Tibial nerve (tissue), 4 donors: ENCODE measurements at regions not wholly inside any gene's neighbourhood (a gene's known extent, or its start where the extent isn't known, plus 50 kb on each side); places are given as distances from the start of the nearest gene placed in this dataset.

Experiments
- DNase-seq, 2 donors: peaks; one replicate each; pipeline ENCODE4 v3.0.0-alpha.2; 2019; ENCODE audit warnings: low spot score in 2 of 2
- H3K27ac ChIP-seq, 4 donors: fragments of 200-600 bp; sonication (generic) in 3 of 4; one replicate each; pipeline ENCODE4 v1.5.1; 2017 to 2019; ENCODE audit warnings: mild to moderate bottlenecking in 1 of 4
- H3K27me3 ChIP-seq, 2 donors: fragments of 200-600 bp; sonication (generic) in 1 of 2; one replicate each; pipeline versions ENCODE4 v1.5.1 to v1.6.0; 2017 to 2019
- H3K36me3 ChIP-seq, 3 donors: fragments of 200-600 bp; sonication (generic); one replicate each; pipeline ENCODE4 v1.5.1; 2018 to 2019
- H3K4me1 ChIP-seq, 4 donors: fragments of 200-600 bp; sonication (generic) in 3 of 4; one replicate each; pipeline ENCODE4 v1.5.1; 2017 to 2019
- H3K4me3 ChIP-seq, 4 donors: fragments of 200-600 bp; sonication (generic) in 3 of 4; one replicate each; pipeline ENCODE4 v1.5.1; 2017 to 2019; ENCODE audit warnings: mild to moderate bottlenecking in 1 of 4, moderate library complexity in 1 of 4
- H3K9me3 ChIP-seq, 4 donors: fragments of 200-600 bp; sonication (generic) in 3 of 4; one replicate each; pipeline ENCODE4 v1.5.1; 2017 to 2019
- EP300 ChIP-seq, 2 donors: sonication (generic); formaldehyde crosslinking; IDR thresholded peaks; one replicate each; pipeline ENCODE4 v1.6.1; 2017; ENCODE audit warnings: antibody characterized with exemption in 2 of 2, mild to moderate bottlenecking in 1 of 2
- POLR2A ChIP-seq, 2 donors: fragments of 450-650 bp; IDR thresholded peaks; one replicate each; pipeline ENCODE4 v1.6.1; 2017; ENCODE audit warnings: antibody characterized with exemption in 2 of 2, mild to moderate bottlenecking in 2 of 2, moderate library complexity in 2 of 2
- WGBS, 2 donors: methylation state at CpG; one replicate each; pipeline ENCODE4 v1.1.5; 2018; 5-methylcytosine and 5-hydroxymethylcytosine counted together
- TF ChIP-seq, protein P1 (sequence below), 5 experiments: fragments of 200-600 bp in 3 of 5; fragments of 450-650 bp in 2 of 5; sonication (generic) in 3 of 5; IDR thresholded peaks; one replicate each; pipeline ENCODE4 v1.5.1; 2016 to 2019; ENCODE audit warnings: antibody characterized with exemption in 5 of 5, mild to moderate bottlenecking in 3 of 5, moderate library complexity in 2 of 5

DNA sequence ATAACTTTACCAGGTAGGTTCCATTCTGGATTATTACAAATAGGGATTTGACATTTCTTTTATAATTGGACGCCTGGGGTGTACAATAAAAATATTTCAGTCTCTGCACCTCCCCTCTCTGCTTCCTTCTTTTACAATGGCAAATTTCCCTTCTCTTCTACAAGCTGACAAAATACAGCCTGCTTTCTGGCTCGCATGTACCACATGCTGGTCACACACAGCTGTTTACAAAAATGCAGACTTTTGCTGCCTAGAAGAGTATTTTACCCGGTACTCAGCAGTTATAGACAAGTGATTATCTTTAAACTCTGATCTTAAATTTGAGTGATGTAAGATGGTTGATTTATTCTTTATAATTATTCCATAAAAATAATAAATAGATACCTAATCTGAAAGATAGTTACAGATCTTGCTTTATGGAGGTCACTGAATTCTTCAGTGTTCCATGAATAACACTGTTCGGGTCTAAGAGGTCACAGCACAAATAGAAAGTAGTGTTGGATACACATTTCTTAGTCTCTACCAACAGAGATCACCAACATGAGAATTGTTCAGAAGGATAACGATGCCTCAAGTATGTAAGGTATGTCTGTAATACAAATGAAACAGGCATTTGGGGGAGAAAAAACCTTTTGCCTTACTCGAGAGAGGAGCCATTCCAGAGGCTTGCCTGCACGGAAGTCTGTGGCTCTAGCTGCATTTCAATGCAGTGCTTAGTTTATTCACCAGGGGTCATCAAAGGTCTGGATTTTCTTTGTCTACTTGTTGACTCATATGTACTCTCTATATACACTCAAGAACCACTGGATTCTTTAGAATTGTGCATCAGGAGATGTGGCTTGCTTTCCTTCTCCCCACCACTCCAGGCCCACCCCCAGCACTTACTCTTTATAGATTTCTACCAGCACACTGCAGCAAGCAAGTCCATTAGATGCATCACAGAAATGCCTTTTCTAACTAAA, 206.6 kb upstream of the RFX3 start:
- TF ChIP-seq, protein P1, sequence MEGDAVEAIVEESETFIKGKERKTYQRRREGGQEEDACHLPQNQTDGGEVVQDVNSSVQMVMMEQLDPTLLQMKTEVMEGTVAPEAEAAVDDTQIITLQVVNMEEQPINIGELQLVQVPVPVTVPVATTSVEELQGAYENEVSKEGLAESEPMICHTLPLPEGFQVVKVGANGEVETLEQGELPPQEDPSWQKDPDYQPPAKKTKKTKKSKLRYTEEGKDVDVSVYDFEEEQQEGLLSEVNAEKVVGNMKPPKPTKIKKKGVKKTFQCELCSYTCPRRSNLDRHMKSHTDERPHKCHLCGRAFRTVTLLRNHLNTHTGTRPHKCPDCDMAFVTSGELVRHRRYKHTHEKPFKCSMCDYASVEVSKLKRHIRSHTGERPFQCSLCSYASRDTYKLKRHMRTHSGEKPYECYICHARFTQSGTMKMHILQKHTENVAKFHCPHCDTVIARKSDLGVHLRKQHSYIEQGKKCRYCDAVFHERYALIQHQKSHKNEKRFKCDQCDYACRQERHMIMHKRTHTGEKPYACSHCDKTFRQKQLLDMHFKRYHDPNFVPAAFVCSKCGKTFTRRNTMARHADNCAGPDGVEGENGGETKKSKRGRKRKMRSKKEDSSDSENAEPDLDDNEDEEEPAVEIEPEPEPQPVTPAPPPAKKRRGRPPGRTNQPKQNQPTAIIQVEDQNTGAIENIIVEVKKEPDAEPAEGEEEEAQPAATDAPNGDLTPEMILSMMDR (IDR thresholded peaks at IDR 0.05): peak; percentile 46 to 79 (median 73)
- TF ChIP-seq POLR2A (IDR thresholded peaks at IDR 0.05) (no peak), EP300 (IDR thresholded peaks at IDR 0.05) (no peak)
- Histone ChIP-seq H3K4me1 (peaks cover 0 to 20% (median 0%) of the 10 kb centered on the region in 4 donors), H3K4me3 (peak overlapping the region in 1 of 4 donors; percentile 9), H3K9me3 (no peaks in the 10 kb centered on the region), H3K36me3 (no peaks in the 10 kb centered on the region), H3K27me3 (no peaks in the 10 kb centered on the region), H3K27ac (peak overlapping the region in 3 of 4 donors; percentile 48 to 73 (median 60))
- peak in 1 of 2 donors; percentile 72 for DNase-seq
- whole genome bisulfite sequencing, 2 donors: 27 to 31% methylated on average over 7 of the region's 7 CpGs

DNA sequence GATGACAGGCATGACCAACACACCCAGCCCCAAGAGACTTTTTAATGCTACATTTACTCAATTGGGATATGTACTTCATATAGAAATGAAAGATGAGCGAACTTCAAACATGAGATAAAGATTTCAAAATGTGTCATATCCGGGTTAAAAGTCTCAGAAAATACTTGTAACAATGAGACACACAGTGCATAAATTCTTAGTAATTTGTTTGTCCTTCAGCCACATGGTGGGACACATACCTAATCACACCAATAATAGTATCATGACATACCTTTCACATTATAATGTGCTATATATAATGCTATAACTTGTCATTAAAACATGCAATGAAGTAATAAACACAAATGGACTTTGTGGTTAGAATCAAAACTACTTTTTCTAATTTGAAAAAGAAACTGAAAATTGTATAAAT, 204.7 kb upstream of the RFX3 start:
- TF ChIP-seq, protein P1 (IDR thresholded peaks at IDR 0.05): no peak
- no peak for TF ChIP-seq POLR2A (IDR thresholded peaks at IDR 0.05)
- no peak for TF ChIP-seq EP300 (IDR thresholded peaks at IDR 0.05)
- no peak for DNase-seq
- 87 to 95% methylated on average over 2 of the region's 2 CpGs for WGBS, 2 donors

DNA sequence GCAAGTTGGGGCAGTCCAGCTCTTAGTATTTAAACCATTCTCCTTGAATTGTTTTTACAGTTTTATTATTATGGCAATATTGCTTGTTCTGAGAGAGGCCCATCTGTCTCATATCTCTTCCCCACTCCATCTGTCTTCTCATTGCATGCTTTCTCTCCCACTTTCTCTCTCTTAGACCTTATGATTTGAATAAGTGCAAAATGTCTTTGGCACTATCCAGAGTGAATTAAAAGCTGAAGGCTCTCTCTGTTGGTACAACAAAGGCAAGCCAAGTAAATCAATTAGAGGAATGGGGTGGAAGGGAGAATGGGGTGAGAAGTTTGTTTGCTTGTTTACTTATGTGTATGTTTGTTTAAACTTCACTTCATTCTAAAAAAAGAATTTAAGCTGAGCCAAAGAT, 195.3 kb upstream of the RFX3 start:
- H3K4me3 ChIP-seq: no peak overlapping the region
- H3K27me3 ChIP-seq: no peaks in the 10 kb centered on the region
- no peaks in the 10 kb centered on the region for H3K4me1 ChIP-seq
- TF ChIP-seq, protein P1 (IDR thresholded peaks at IDR 0.05): no peak
- TF ChIP-seq EP300 (IDR thresholded peaks at IDR 0.05) (no peak), POLR2A (IDR thresholded peaks at IDR 0.05) (no peak)
- no peaks in the 10 kb centered on the region for H3K36me3 ChIP-seq
- H3K27ac ChIP-seq: no peak overlapping the region
- no peak for DNase-seq
- H3K9me3 ChIP-seq: no peaks in the 10 kb centered on the region

More for the DNA sequence above, 204.7 kb upstream of the RFX3 start:
- H3K36me3 ChIP-seq: no peaks in the 10 kb centered on the region
- peaks cover 0 to 20% (median 0%) of the 10 kb centered on the region in 4 donors for H3K4me1 ChIP-seq
- no peaks in the 10 kb centered on the region for H3K9me3 ChIP-seq
- H3K27me3 ChIP-seq: no peaks in the 10 kb centered on the region
- no peak overlapping the region for H3K4me3 ChIP-seq
- no peak overlapping the region for H3K27ac ChIP-seq

DNA sequence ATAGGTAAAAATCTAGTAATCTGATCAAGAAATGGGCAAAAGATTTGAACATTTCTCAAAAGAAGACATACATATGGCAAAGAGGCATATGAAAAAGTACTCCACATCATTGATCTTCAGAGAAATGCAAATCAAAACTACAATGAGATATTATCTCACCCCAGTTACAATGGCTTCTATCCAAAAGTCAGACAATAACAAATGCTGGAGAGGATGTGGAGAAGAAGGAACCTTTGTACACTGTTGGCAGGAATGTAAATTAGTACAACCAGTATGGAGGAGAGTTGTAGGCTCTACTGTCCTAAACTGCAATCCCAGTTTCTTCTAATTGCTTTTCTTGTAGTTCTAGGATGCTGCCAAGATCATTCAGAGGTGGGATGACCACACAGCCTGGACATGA, 193.5 kb upstream of the RFX3 start:
- H3K4me1 ChIP-seq: no peaks in the 10 kb centered on the region
- H3K4me3 ChIP-seq: no peak overlapping the region
- H3K27me3 ChIP-seq: no peaks in the 10 kb centered on the region
- TF ChIP-seq EP300 (IDR thresholded peaks at IDR 0.05) (no peak), POLR2A (IDR thresholded peaks at IDR 0.05) (no peak)
- TF ChIP-seq, protein P1 (IDR thresholded peaks at IDR 0.05): no peak
- DNase-seq: no peak
- no peak overlapping the region for H3K27ac ChIP-seq
- peaks cover 0 to 2% (median 0%) of the 10 kb centered on the region in 4 donors for H3K9me3 ChIP-seq
- no peaks in the 10 kb centered on the region for H3K36me3 ChIP-seq

DNA sequence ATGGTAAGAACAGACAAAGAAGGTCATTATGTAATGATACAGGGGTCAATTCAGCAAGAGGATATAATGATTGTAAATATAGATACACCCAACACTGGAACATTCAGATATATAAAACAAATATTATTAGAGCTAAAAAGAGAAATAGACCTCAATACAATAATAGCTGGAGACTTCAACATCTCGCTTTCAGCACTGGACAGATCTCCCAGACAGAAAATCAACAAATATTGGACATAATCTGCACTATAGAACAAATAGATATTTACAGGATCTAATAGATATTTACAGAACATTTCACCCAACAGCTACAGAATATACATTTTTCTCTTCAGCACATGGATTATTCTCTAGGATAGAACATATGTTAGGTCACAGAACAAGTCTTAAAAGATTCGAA, 190.6 kb upstream of the RFX3 start:
- Histone ChIP-seq H3K4me3 (no peak overlapping the region), H3K4me1 (no peaks in the 10 kb centered on the region), H3K27me3 (no peaks in the 10 kb centered on the region), H3K9me3 (peaks cover 0 to 4% (median 0%) of the 10 kb centered on the region in 4 donors), H3K27ac (no peak overlapping the region), H3K36me3 (no peaks in the 10 kb centered on the region)
- TF ChIP-seq POLR2A (IDR thresholded peaks at IDR 0.05) (no peak), EP300 (IDR thresholded peaks at IDR 0.05) (no peak)
- TF ChIP-seq, protein P1 (IDR thresholded peaks at IDR 0.05): no peak
- WGBS, 2 donors: 64 to 75% methylated on average over 2 of the region's 2 CpGs
- no peak for DNase-seq
